GM23338 (cell line): ENCODE measurements at regions not wholly inside any gene's neighbourhood (a gene's known extent, or its start where the extent isn't known, plus 50 kb on each side); places are given as distances from the start of the nearest gene placed in this dataset.

Experiments used
- CREB1 ChIP-seq: fragments of 250-450 bp; sonication (Bioruptor Pico); IDR thresholded peaks from 2 replicates; pipeline ENCODE4 v1.5.0; 2020; ENCODE audit warnings: low read depth, mild to moderate bottlenecking, moderate library complexity
- EZH2 ChIP-seq: fragments of 200-600 bp; sonication (generic); IDR thresholded peaks from one replicate; pipeline ENCODE4 v1.8.0; 2017; ENCODE audit warnings: antibody characterized with exemption, mild to moderate bottlenecking, low read depth; ENCODE audit not compliant: unreplicated experiment
- POLR2AphosphoS5 ChIP-seq: IDR thresholded peaks from 2 replicates; pipeline ENCODE4 v1.6.1; 2016; ENCODE audit warnings: antibody characterized with exemption, low read depth
- TF ChIP-seq, protein P1 (sequence below), 2 experiments: fragments of 200-600 bp in 1 of 2; sonication (generic) in 1 of 2; conservative IDR thresholded peaks; 2 replicates each; pipeline versions ENCODE4 v1.5.1 to v1.6.1; 2016 to 2017; ENCODE audit warnings: antibody characterized with exemption in 2 of 2, low read depth in 2 of 2, mild to moderate bottlenecking in 2 of 2, moderate library complexity in 1 of 2
- TF ChIP-seq, protein P2 (sequence below): IDR thresholded peaks from one replicate; pipeline ENCODE4 v1.6.1; 2018; ENCODE audit warnings: antibody characterized with exemption; ENCODE audit not compliant: unreplicated experiment
- TF ChIP-seq, protein P3 (sequence below): IDR thresholded peaks from 2 replicates; pipeline ENCODE4 v1.6.1; 2016; ENCODE audit warnings: antibody characterized with exemption

DNA sequence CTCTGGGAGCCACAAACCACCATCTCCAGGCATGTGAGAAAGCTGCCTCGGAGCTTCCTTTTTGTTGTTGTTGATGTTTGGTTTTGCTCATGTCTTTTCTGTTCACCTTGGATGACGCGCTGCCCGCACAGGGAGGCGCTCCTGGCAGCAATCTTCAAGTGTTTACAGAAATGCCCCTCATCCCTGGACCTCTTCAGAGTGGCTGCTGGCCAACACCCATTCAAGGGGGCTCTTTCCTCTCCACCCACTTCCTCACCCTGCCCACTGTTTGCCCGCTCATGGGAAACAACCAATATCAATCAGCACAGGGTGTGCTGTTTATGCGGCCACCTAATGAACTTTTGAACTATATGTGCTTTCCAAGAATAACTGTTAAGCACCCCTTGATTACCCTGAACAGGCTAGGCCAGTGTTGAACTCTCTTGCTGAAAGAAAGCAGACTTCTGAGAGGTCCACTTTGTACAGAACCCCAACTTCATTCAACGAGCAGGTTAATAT, 355.1 kb upstream of the CLNK start:
- TF ChIP-seq, protein P1, sequence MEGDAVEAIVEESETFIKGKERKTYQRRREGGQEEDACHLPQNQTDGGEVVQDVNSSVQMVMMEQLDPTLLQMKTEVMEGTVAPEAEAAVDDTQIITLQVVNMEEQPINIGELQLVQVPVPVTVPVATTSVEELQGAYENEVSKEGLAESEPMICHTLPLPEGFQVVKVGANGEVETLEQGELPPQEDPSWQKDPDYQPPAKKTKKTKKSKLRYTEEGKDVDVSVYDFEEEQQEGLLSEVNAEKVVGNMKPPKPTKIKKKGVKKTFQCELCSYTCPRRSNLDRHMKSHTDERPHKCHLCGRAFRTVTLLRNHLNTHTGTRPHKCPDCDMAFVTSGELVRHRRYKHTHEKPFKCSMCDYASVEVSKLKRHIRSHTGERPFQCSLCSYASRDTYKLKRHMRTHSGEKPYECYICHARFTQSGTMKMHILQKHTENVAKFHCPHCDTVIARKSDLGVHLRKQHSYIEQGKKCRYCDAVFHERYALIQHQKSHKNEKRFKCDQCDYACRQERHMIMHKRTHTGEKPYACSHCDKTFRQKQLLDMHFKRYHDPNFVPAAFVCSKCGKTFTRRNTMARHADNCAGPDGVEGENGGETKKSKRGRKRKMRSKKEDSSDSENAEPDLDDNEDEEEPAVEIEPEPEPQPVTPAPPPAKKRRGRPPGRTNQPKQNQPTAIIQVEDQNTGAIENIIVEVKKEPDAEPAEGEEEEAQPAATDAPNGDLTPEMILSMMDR (conservative IDR thresholded peaks at IDR 0.05; ENCODE audit: low read depth in 2 of 2): no peak
- TF ChIP-seq, protein P2, sequence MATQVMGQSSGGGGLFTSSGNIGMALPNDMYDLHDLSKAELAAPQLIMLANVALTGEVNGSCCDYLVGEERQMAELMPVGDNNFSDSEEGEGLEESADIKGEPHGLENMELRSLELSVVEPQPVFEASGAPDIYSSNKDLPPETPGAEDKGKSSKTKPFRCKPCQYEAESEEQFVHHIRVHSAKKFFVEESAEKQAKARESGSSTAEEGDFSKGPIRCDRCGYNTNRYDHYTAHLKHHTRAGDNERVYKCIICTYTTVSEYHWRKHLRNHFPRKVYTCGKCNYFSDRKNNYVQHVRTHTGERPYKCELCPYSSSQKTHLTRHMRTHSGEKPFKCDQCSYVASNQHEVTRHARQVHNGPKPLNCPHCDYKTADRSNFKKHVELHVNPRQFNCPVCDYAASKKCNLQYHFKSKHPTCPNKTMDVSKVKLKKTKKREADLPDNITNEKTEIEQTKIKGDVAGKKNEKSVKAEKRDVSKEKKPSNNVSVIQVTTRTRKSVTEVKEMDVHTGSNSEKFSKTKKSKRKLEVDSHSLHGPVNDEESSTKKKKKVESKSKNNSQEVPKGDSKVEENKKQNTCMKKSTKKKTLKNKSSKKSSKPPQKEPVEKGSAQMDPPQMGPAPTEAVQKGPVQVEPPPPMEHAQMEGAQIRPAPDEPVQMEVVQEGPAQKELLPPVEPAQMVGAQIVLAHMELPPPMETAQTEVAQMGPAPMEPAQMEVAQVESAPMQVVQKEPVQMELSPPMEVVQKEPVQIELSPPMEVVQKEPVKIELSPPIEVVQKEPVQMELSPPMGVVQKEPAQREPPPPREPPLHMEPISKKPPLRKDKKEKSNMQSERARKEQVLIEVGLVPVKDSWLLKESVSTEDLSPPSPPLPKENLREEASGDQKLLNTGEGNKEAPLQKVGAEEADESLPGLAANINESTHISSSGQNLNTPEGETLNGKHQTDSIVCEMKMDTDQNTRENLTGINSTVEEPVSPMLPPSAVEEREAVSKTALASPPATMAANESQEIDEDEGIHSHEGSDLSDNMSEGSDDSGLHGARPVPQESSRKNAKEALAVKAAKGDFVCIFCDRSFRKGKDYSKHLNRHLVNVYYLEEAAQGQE: no peak
- TF ChIP-seq POLR2AphosphoS5 (no peak), EZH2 (no peak), CREB1 (no peak)
- TF ChIP-seq, protein P3, sequence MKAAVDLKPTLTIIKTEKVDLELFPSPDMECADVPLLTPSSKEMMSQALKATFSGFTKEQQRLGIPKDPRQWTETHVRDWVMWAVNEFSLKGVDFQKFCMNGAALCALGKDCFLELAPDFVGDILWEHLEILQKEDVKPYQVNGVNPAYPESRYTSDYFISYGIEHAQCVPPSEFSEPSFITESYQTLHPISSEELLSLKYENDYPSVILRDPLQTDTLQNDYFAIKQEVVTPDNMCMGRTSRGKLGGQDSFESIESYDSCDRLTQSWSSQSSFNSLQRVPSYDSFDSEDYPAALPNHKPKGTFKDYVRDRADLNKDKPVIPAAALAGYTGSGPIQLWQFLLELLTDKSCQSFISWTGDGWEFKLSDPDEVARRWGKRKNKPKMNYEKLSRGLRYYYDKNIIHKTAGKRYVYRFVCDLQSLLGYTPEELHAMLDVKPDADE: no peak
